Lower leg skin (tissue), 3 donors: ENCODE measurements at regions not wholly inside any gene's neighbourhood (a gene's known extent, or its start where the extent isn't known, plus 50 kb on each side); places are given as distances from the start of the nearest gene placed in this dataset.

ENCODE experiments used
- POLR2A ChIP-seq, 2 donors: fragments of 450-650 bp; IDR thresholded peaks; one replicate each; pipeline ENCODE4 v1.6.1; 2016 to 2017; ENCODE audit warnings: antibody characterized with exemption in 2 of 2, mild to moderate bottlenecking in 1 of 2, moderate library complexity in 1 of 2
- TF ChIP-seq, protein P1 (sequence below), 3 donors: fragments of 450-650 bp; IDR thresholded peaks; one replicate each; pipeline ENCODE4 v1.5.1; 2016; ENCODE audit warnings: antibody characterized with exemption in 3 of 3, mild to moderate bottlenecking in 3 of 3, moderate library complexity in 2 of 3

DNA sequence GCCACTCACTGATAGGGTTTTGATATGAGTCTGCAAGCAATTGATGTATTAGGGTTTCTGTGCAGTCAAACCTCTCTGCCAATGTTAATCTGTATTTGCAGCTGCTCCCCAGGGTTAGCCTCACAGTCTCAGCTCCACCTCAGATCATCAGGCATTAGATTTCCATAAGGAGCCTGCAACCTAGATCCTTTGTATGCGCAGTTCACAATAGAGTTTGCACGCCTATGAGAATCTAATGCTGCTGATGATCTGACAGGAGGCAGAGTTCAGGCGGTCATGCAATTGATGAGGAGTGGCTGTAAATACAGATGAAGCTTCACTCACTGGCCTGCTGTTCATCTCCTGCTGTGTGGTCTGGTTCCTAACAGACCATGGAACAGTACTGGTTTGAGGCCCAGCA, 280.6 kb downstream of the PAPSS1 start:
- TF ChIP-seq, protein P1, sequence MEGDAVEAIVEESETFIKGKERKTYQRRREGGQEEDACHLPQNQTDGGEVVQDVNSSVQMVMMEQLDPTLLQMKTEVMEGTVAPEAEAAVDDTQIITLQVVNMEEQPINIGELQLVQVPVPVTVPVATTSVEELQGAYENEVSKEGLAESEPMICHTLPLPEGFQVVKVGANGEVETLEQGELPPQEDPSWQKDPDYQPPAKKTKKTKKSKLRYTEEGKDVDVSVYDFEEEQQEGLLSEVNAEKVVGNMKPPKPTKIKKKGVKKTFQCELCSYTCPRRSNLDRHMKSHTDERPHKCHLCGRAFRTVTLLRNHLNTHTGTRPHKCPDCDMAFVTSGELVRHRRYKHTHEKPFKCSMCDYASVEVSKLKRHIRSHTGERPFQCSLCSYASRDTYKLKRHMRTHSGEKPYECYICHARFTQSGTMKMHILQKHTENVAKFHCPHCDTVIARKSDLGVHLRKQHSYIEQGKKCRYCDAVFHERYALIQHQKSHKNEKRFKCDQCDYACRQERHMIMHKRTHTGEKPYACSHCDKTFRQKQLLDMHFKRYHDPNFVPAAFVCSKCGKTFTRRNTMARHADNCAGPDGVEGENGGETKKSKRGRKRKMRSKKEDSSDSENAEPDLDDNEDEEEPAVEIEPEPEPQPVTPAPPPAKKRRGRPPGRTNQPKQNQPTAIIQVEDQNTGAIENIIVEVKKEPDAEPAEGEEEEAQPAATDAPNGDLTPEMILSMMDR (IDR thresholded peaks at IDR 0.05): no peak
- TF ChIP-seq POLR2A (IDR thresholded peaks at IDR 0.05): no peak
